ENCODE measurements at regions not wholly inside any gene's neighbourhood (a gene's known extent, or its start where the extent isn't known, plus 50 kb on each side); places are given as distances from the start of the nearest gene placed in this dataset.

- DNase-seq, result no peak
These were observed 55.0 kb downstream of the TMEM30B start for GRCh38 chr14:61226015-61226654.

- no peak for DNase-seq
These were observed 55.8 kb downstream of the TMEM30B start for GRCh38 chr14:61225344-61225743.

GRCh38 chr14:61223552-61223951 is 57.6 kb downstream of the TMEM30B start:
- DNase-seq, result no peak

- no peak for DNase-seq
These were observed 58.8 kb downstream of the TMEM30B start for GRCh38 chr14:61222388-61222787.

GRCh38 chr14:61221906-61222305 is 59.2 kb downstream of the TMEM30B start:
- DNase-seq, result no peak

GRCh38 chr14:61219673-61220072 is 61.5 kb downstream of the TMEM30B start:
- no peak for DNase-seq

- no peak for DNase-seq
These were observed 61.9 kb downstream of the TMEM30B start for GRCh38 chr14:61219256-61219655.

- no peak for DNase-seq
These were observed 62.4 kb downstream of the TMEM30B start for GRCh38 chr14:61218767-61219166.

GRCh38 chr14:61218157-61218556 is 63.0 kb downstream of the TMEM30B start:
- no peak for DNase-seq

GRCh38 chr14:61217516-61217915 is 63.6 kb downstream of the TMEM30B start:
- DNase-seq, result no peak

- DNase-seq, result no peak
These were observed 65.7 kb downstream of the TMEM30B start for GRCh38 chr14:61215222-61216020.

GRCh38 chr14:61213920-61214319 is 67.2 kb downstream of the TMEM30B start:
- DNase-seq, result no peak

- no peak for DNase-seq
These were observed 67.9 kb downstream of the TMEM30B start for GRCh38 chr14:61213191-61213621.

- no peak for DNase-seq
These were observed 68.6 kb downstream of the TMEM30B start for GRCh38 chr14:61212546-61212945.

GRCh38 chr14:61211476-61212255 is 69.5 kb downstream of the TMEM30B start:
- DNase-seq, result no peak

GRCh38 chr14:61203081-61203753 is 77.9 kb downstream of the TMEM30B start:
- no peak for DNase-seq

GRCh38 chr14:61202124-61202523 is 79.0 kb downstream of the TMEM30B start:
- no peak for DNase-seq

GRCh38 chr14:61201171-61201570 is 80.0 kb downstream of the TMEM30B start:
- DNase-seq, result no peak

GRCh38 chr14:61197416-61197815 is 83.7 kb downstream of the TMEM30B start:
- DNase-seq, result no peak

GRCh38 chr14:61196792-61197191 is 84.3 kb downstream of the TMEM30B start:
- DNase-seq, result no peak

GRCh38 chr14:61196034-61196433 is 85.1 kb downstream of the TMEM30B start:
- DNase-seq, result no peak

GRCh38 chr14:61193476-61193875 is 87.7 kb downstream of the TMEM30B start:
- DNase-seq, result no peak

- no peak for DNase-seq
These were observed 88.1 kb downstream of the TMEM30B start for GRCh38 chr14:61192989-61193388.

Measured in NCI-H2227 treated with DMSO at 0.1 percent for 48 hours (cell line).